RWPE2 (cell line): ENCODE measurements at regions not wholly inside any gene's neighbourhood (a gene's known extent, or its start where the extent isn't known, plus 50 kb on each side); places are given as distances from the start of the nearest gene placed in this dataset.

Experiments
- ATAC-seq: fragments of 200-7000 bp; cut with Tn5 transposase; 3 replicates; pipeline ENCODE4 v1.9.1; 2021; ENCODE audit warnings: low read depth
- DNase-seq: peaks from one replicate; pipeline ENCODE4 v3.0.0-alpha.2; 2020; ENCODE audit warnings: low spot score
- H3K27ac ChIP-seq: fragments of 450-650 bp; 2 replicates; pipeline ENCODE4 v1.5.1; 2017; ENCODE audit warnings: mild to moderate bottlenecking; ENCODE audit not compliant: poor library complexity, severe bottlenecking
- H3K27me3 ChIP-seq: fragments of 250-450 bp; sonication (Bioruptor Pico); 2 replicates; pipeline ENCODE4 v1.5.1; 2021; ENCODE audit warnings: mild to moderate bottlenecking, moderate library complexity; ENCODE audit not compliant: insufficient read depth, poor library complexity, severe bottlenecking
- H3K36me3 ChIP-seq: fragments of 250-450 bp; sonication (Bioruptor Pico); 2 replicates; pipeline ENCODE4 v1.5.1; 2020; ENCODE audit warnings: low read depth, mild to moderate bottlenecking, moderate library complexity
- H3K4me1 ChIP-seq: fragments of 250-450 bp; sonication (Bioruptor Pico); 2 replicates; pipeline ENCODE4 v1.5.1; 2021; ENCODE audit warnings: mild to moderate bottlenecking, moderate library complexity; ENCODE audit not compliant: insufficient read depth, poor library complexity, severe bottlenecking
- H3K4me3 ChIP-seq: fragments of 250-450 bp; sonication (Bioruptor Pico); 2 replicates; pipeline ENCODE4 v1.5.1; 2021; ENCODE audit warnings: mild to moderate bottlenecking, moderate library complexity; ENCODE audit not compliant: severe bottlenecking
- H3K9me3 ChIP-seq: fragments of 250-450 bp; sonication (Bioruptor Pico); 2 replicates; pipeline ENCODE4 v1.5.1; 2021; ENCODE audit warnings: mild to moderate bottlenecking, moderate library complexity; ENCODE audit not compliant: severe bottlenecking
- CTCF ChIP-seq: fragments of 450-650 bp; IDR thresholded peaks from one replicate; pipeline ENCODE4 v1.5.1; 2017; ENCODE audit warnings: mild to moderate bottlenecking, moderate library complexity; ENCODE audit not compliant: poor library complexity, severe bottlenecking

- H3K27ac ChIP-seq: peak overlapping the region; percentile 95
- no peaks in the 10 kb centered on the region for H3K27me3 ChIP-seq
- no peaks in the 10 kb centered on the region for H3K9me3 ChIP-seq
- H3K4me3 ChIP-seq: no peak overlapping the region
- DNase-seq (no peak), ATAC-seq (no peak)
- no peaks in the 10 kb centered on the region for H3K36me3 ChIP-seq
- peaks cover 34% of the 10 kb centered on the region for H3K4me1 ChIP-seq
- TF ChIP-seq CTCF: no peak
Measured at GRCh38 chr6:71480577-71480976, 192.0 kb downstream of the OGFRL1 start.

GRCh38 chr6:71481011-71481410 is 192.4 kb downstream of the OGFRL1 start:
- H3K27ac ChIP-seq: no peak overlapping the region
- H3K9me3 ChIP-seq: no peaks in the 10 kb centered on the region
- ATAC-seq (no peak), DNase-seq (no peak)
- no peak for TF ChIP-seq CTCF
- H3K4me3 ChIP-seq: no peak overlapping the region
- no peaks in the 10 kb centered on the region for H3K36me3 ChIP-seq
- peaks cover 34% of the 10 kb centered on the region for H3K4me1 ChIP-seq
- H3K27me3 ChIP-seq: no peaks in the 10 kb centered on the region

- TF ChIP-seq CTCF: no peak
- no peak overlapping the region for H3K4me3 ChIP-seq
- no peak for ATAC-seq
- H3K4me1 ChIP-seq: peaks cover 31% of the 10 kb centered on the region
- no peak overlapping the region for H3K27ac ChIP-seq
- no peak for DNase-seq
- no peaks in the 10 kb centered on the region for H3K9me3 ChIP-seq
- H3K36me3 ChIP-seq: no peaks in the 10 kb centered on the region
- H3K27me3 ChIP-seq: no peaks in the 10 kb centered on the region
Measured at GRCh38 chr6:71481801-71482200, 193.2 kb downstream of the OGFRL1 start.

GRCh38 chr6:71482742-71483141 is 194.1 kb downstream of the OGFRL1 start:
- no peak for ATAC-seq
- H3K4me1 ChIP-seq: peaks cover 23% of the 10 kb centered on the region
- DNase-seq: no peak
- TF ChIP-seq CTCF: peak; percentile 45
- no peak overlapping the region for H3K4me3 ChIP-seq
- no peaks in the 10 kb centered on the region for H3K9me3 ChIP-seq
- H3K36me3 ChIP-seq: no peaks in the 10 kb centered on the region
- H3K27ac ChIP-seq: no peak overlapping the region
- no peaks in the 10 kb centered on the region for H3K27me3 ChIP-seq

- ATAC-seq (no peak), DNase-seq (no peak)
- TF ChIP-seq CTCF: no peak
- Histone ChIP-seq H3K36me3 (no peaks in the 10 kb centered on the region), H3K9me3 (no peaks in the 10 kb centered on the region), H3K4me3 (no peak overlapping the region), H3K27ac (no peak overlapping the region), H3K4me1 (peaks cover 10% of the 10 kb centered on the region), H3K27me3 (no peaks in the 10 kb centered on the region)
Measured at GRCh38 chr6:71486461-71486860, 197.8 kb downstream of the OGFRL1 start.
